GM23248 (cell line): ENCODE measurements at regions not wholly inside any gene's neighbourhood (a gene's known extent, or its start where the extent isn't known, plus 50 kb on each side); places are given as distances from the start of the nearest gene placed in this dataset.

Source experiments
- DNase-seq: peaks from one replicate; pipeline ENCODE4 v3.0.0-alpha.2; 2015
- H2AFZ ChIP-seq: fragments of 200-600 bp; sonication (generic); 2 replicates; pipeline ENCODE4 v1.6.1; 2016; ENCODE audit warnings: antibody characterized with exemption
- H3F3A ChIP-seq: fragments of 200-600 bp; sonication (generic); 2 replicates; pipeline ENCODE4 v1.6.1; 2016; ENCODE audit warnings: mild to moderate bottlenecking, antibody characterized with exemption, mixed run types; ENCODE audit not compliant: insufficient read depth
- H3K27ac ChIP-seq: fragments of 200-600 bp; sonication (generic); 2 replicates; pipeline ENCODE4 v1.5.1; 2016; ENCODE audit warnings: mild to moderate bottlenecking
- H3K27me3 ChIP-seq: fragments of 200-600 bp; sonication (generic); replicated peaks from 2 replicates; pipeline ENCODE4 v1.6.1; 2016; ENCODE audit warnings: mild to moderate bottlenecking; ENCODE audit not compliant: insufficient read depth
- H3K36me3 ChIP-seq: fragments of 200-600 bp; sonication (generic); 2 replicates; pipeline ENCODE4 v1.6.1; 2016; ENCODE audit warnings: low read depth, mild to moderate bottlenecking
- H3K4me1 ChIP-seq: fragments of 200-600 bp; sonication (generic); 2 replicates; pipeline ENCODE4 v1.6.1; 2016; ENCODE audit warnings: mild to moderate bottlenecking; ENCODE audit not compliant: insufficient read depth
- H3K4me2 ChIP-seq: fragments of 200-600 bp; sonication (generic); one replicate; pipeline ENCODE4 v1.6.1; 2016; ENCODE audit warnings: mild to moderate bottlenecking; ENCODE audit not compliant: unreplicated experiment
- H3K4me3 ChIP-seq: fragments of 200-600 bp; sonication (generic); 2 replicates; pipeline ENCODE4 v1.5.1; 2016; ENCODE audit warnings: mild to moderate bottlenecking
- H3K79me2 ChIP-seq: fragments of 200-600 bp; sonication (generic); 2 replicates; pipeline ENCODE4 v1.6.1; 2016; ENCODE audit warnings: mild to moderate bottlenecking; ENCODE audit not compliant: insufficient read depth
- H3K9ac ChIP-seq: fragments of 200-600 bp; sonication (generic); 2 replicates; pipeline ENCODE4 v1.6.1; 2016; ENCODE audit warnings: mild to moderate bottlenecking
- H3K9me2 ChIP-seq: fragments of 200-600 bp; sonication (generic); 2 replicates; pipeline ENCODE4 v1.6.1; 2016; ENCODE audit warnings: mixed run types, mild to moderate bottlenecking, moderate library complexity; ENCODE audit not compliant: insufficient read depth
- H3K9me3 ChIP-seq: fragments of 200-600 bp; sonication (generic); one replicate; pipeline ENCODE4 v1.6.1; 2017; ENCODE audit warnings: low read depth
- H4K20me1 ChIP-seq: fragments of 200-600 bp; sonication (generic); 2 replicates; pipeline ENCODE4 v1.6.0; 2016; ENCODE audit not compliant: insufficient read depth
- EZH2 ChIP-seq: fragments of 200-600 bp; sonication (generic); IDR thresholded peaks from 2 replicates; pipeline ENCODE4 v1.6.1; 2018; ENCODE audit warnings: antibody characterized with exemption, mild to moderate bottlenecking; ENCODE audit not compliant: insufficient read depth, poor library complexity, severe bottlenecking
- EZH2phosphoT487 ChIP-seq: fragments of 200-600 bp; sonication (generic); IDR thresholded peaks from 2 replicates; pipeline ENCODE4 v1.6.1; 2018; ENCODE audit warnings: antibody characterized with exemption, moderate library complexity, mild to moderate bottlenecking, low read depth; ENCODE audit not compliant: insufficient read depth
- WGBS, 2 experiments: methylation state at CpG; one replicate each; pipeline ENCODE4 v1.1.6; 2015 to 2017; ENCODE audit warnings: low lambda C conversion rate in 2 of 2, low coverage in 1 of 2; ENCODE audit errors: missing lambda C conversion rate in 2 of 2; 5-methylcytosine and 5-hydroxymethylcytosine counted together
- in situ Hi-C: fragments of 300-500 bp; cut with MboI; formaldehyde crosslinking; loops from 2 replicates; pipeline ENCODE4 v1.15.0; 2020

DNA sequence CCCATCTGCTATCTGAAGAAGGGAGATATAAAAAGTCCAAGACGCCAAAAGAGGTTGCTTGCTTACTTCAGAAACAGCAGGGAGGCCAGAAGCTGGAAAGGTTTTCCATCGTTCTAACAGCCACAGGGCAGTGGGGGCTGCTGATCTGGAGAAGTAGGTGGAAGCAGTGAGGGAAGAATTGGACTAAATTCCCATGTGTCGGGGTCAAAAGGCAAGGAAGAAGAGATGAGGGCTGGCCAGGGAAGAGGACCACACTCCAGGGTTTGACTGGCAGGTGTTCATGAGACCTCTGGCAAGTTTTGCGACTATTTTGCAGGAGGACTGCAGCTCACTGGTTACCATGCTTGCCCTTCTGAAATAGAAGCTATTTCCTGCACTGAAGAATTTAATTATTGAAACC, 91.0 kb downstream of the SCG2 start:
- H3K9me2 ChIP-seq: no peaks in the 10 kb centered on the region
- no peaks in the 10 kb centered on the region for H3K27me3 ChIP-seq
- no peaks in the 10 kb centered on the region for H3K9me3 ChIP-seq

DNA sequence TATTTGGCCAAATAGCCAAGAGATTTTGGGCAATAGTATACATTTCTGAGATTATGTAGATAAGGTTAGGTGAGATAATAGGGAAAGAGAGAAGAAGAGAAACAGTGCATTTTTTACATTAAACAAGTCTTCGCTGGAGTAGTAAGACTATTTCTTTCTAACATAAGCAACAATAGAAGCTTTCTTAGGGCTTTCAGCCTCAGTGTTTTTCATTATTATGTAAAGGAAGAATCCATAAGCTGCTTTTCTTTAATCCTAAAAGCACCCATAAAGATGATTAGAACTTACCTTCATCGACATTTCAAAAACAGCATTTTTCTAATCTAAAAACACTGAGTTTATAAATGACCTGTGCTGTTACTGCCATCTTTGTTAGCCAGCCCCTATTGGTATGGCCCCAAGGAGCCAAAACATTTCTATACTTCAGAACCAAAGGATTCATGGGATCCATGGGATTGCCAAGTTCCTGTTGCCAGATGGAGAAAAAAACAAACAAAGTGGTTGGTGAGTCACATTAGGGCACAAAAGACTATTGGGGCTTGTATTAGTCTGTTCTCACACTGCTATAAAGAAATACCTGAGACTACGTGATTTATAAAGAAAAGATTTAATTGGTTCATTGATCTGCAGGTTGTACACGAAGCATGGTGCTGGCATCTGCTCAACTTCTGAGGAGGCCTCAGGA, 88.2 kb downstream of the SCG2 start:
- no peaks in the 10 kb centered on the region for H3K9me3 ChIP-seq
- 70 to 75% methylated on average over 4 of the region's 4 CpGs for WGBS, 2 experiments
- H3F3A ChIP-seq: no peaks in the 10 kb centered on the region
- H3K36me3 ChIP-seq: no peaks in the 10 kb centered on the region
- H3K4me3 ChIP-seq: no peak overlapping the region
- H3K27me3 ChIP-seq: no peaks in the 10 kb centered on the region; the same call in 1 of the 2 replicates
- peak; percentile 37 for DNase-seq
- H3K79me2 ChIP-seq: no peaks in the 10 kb centered on the region
- H4K20me1 ChIP-seq: no peaks in the 10 kb centered on the region
- H3K27ac ChIP-seq: no peak overlapping the region
- no peak for TF ChIP-seq EZH2phosphoT487
- no peak for TF ChIP-seq EZH2
- H3K9me2 ChIP-seq: no peaks in the 10 kb centered on the region
- no peak overlapping the region for H3K9ac ChIP-seq
- in situ Hi-C loops: no loop called here
- H3K4me1 ChIP-seq: no peaks in the 10 kb centered on the region
- no peak overlapping the region for H3K4me2 ChIP-seq
- no peak overlapping the region for H2AFZ ChIP-seq

More for the DNA sequence above, 91.0 kb downstream of the SCG2 start:
- no peaks in the 10 kb centered on the region for H3K4me1 ChIP-seq
- H3K79me2 ChIP-seq: no peaks in the 10 kb centered on the region
- H3K4me2 ChIP-seq: no peak overlapping the region
- H3K36me3 ChIP-seq: no peaks in the 10 kb centered on the region
- 61 to 75% methylated on average over 4 of the region's 4 CpGs for WGBS, 2 experiments
- no peaks in the 10 kb centered on the region for H4K20me1 ChIP-seq
- DNase-seq: no peak
- H3K9ac ChIP-seq: no peak overlapping the region
- in situ Hi-C loops: no loop called here
- H2AFZ ChIP-seq: no peak overlapping the region
- TF ChIP-seq EZH2phosphoT487 (no peak), EZH2 (no peak)
- no peak overlapping the region for H3K4me3 ChIP-seq
- H3K27ac ChIP-seq: no peak overlapping the region
- no peaks in the 10 kb centered on the region for H3F3A ChIP-seq

DNA sequence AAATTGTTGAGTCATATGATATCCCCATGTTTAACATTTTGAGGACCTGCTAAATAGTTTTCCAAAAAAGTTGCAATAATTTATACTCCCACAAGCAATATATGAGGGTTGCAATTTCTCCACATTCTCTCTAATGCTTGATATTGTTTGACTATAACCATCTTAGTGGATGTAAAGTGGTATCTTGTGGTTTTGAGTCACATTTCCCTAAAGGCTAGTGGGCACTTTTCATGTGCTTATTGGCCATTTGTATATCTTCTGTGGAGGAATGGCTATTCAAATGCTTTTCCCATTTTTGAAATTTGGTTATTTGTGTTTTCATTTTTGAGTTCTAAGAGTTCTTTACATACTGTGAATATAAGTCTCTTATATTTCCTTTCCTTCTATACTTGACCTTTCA, 82.7 kb downstream of the SCG2 start:
- Histone ChIP-seq H3K9me3 (no peaks in the 10 kb centered on the region), H3K4me2 (no peak overlapping the region), H4K20me1 (no peaks in the 10 kb centered on the region), H3K4me1 (peaks cover 4% of the 10 kb centered on the region; the same call in 1 of the 2 replicates), H3K79me2 (no peaks in the 10 kb centered on the region), H3K36me3 (no peaks in the 10 kb centered on the region), H3K9me2 (no peaks in the 10 kb centered on the region), H3K9ac (no peak overlapping the region), H3F3A (no peaks in the 10 kb centered on the region), H2AFZ (no peak overlapping the region), H3K27ac (no peak overlapping the region), H3K4me3 (no peak overlapping the region), H3K27me3 (no peaks in the 10 kb centered on the region; the same call in 1 of the 2 replicates)
- no peak for DNase-seq
- in situ Hi-C loops: no loop called here
- TF ChIP-seq EZH2: no peak
- no peak for TF ChIP-seq EZH2phosphoT487

DNA sequence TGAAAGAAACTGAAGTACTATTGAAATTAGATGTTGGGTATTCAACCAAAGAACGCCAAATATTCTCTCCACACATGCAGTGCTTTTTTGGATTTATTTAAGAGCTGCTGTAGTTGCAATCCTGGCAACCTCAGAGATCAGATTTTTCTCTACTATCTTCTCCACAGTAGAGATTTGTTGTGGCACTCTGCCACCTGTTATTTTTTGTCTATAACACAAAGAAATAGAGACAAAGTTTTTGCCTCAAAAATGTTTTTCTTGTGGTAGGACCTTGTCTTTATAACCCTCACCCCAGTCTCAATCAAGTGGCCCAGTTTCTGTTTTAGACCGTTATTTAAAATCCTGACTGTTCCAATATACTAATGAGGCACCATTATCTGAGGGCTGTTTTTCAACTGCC, 79.4 kb downstream of the SCG2 start:
- no peak for DNase-seq
- Histone ChIP-seq H3K79me2 (no peaks in the 10 kb centered on the region), H3K9ac (no peak overlapping the region), H3K4me2 (no peak overlapping the region), H3K4me1 (peaks cover 4% of the 10 kb centered on the region; the same call in 1 of the 2 replicates), H3F3A (0 out of 2 replicates have a peak, but pooled peaks cover 3% of the 10 kb centered on the region), H3K27ac (no peak overlapping the region), H3K4me3 (no peak overlapping the region), H3K36me3 (no peaks in the 10 kb centered on the region), H3K9me3 (no peaks in the 10 kb centered on the region), H3K9me2 (no peaks in the 10 kb centered on the region), H4K20me1 (no peaks in the 10 kb centered on the region), H3K27me3 (no peaks in the 10 kb centered on the region), H2AFZ (no peak overlapping the region)
- in situ Hi-C loops: no loop called here
- WGBS, 2 experiments: 85% methylated on average over 2 of the region's 2 CpGs
- TF ChIP-seq EZH2phosphoT487: no peak
- no peak for TF ChIP-seq EZH2

DNA sequence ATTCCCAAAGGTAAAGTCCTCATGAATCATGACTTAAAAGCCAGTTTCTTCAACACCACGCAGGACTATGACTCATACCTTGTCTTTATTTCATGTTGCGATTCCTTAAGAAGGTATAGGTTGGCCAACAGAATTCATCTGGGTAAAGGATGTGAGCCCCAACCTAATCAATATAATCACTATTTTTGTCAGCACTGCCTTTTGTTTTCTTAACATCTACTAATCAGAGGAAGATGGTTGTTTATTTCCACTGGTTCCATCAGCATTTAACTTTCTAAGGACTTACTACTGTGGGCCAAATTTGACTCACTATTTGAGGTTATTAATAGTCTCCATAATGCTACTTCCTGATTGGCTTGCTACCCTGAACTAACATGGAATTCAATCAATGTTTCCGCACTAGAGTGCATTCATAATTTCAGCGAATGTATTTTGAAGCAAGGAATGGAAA, 78.6 kb downstream of the SCG2 start:
- no peaks in the 10 kb centered on the region for H3K9me3 ChIP-seq
- TF ChIP-seq EZH2 (no peak), EZH2phosphoT487 (no peak)
- H3F3A ChIP-seq: peaks cover 10% of the 10 kb centered on the region
- H3K36me3 ChIP-seq: no peaks in the 10 kb centered on the region
- H3K4me3 ChIP-seq: no peak overlapping the region
- no peak overlapping the region for H3K4me2 ChIP-seq
- in situ Hi-C loops: no loop called here
- 46 to 53% methylated on average over 4 of the region's 4 CpGs for WGBS, 2 experiments
- no peak overlapping the region for H3K9ac ChIP-seq
- H3K27ac ChIP-seq: no peak overlapping the region
- no peaks in the 10 kb centered on the region for H3K79me2 ChIP-seq
- peak; percentile 77 for DNase-seq
- no peak overlapping the region for H2AFZ ChIP-seq
- H4K20me1 ChIP-seq: no peaks in the 10 kb centered on the region
- no peaks in the 10 kb centered on the region for H3K9me2 ChIP-seq
- peaks cover 9% of the 10 kb centered on the region; the same call in 1 of the 2 replicates for H3K4me1 ChIP-seq
- no peaks in the 10 kb centered on the region for H3K27me3 ChIP-seq
